Endodermal cell (in vitro differentiated cells): ENCODE measurements at regions not wholly inside any gene's neighbourhood (a gene's known extent, or its start where the extent isn't known, plus 50 kb on each side); places are given as distances from the start of the nearest gene placed in this dataset.

ENCODE experiments used
- DNase-seq: peaks from one replicate; pipeline ENCODE4 v3.0.0-alpha.2; 2017
- H3K27ac ChIP-seq: 2 replicates; pipeline ENCODE4 v1.5.1; 2013; ENCODE audit warnings: mild to moderate bottlenecking, low read depth, low read length, moderate library complexity
- H3K27me3 ChIP-seq: 2 replicates; pipeline ENCODE4 v1.6.1; 2013; ENCODE audit warnings: mild to moderate bottlenecking, low read length, moderate library complexity; ENCODE audit not compliant: insufficient read depth, control insufficient read depth, poor library complexity, severe bottlenecking
- H3K36me3 ChIP-seq: 2 replicates; pipeline ENCODE4 v1.7.0; 2013; ENCODE audit warnings: mild to moderate bottlenecking, low read length, moderate library complexity; ENCODE audit not compliant: control insufficient read depth, insufficient read depth
- H3K4me1 ChIP-seq: one replicate; pipeline ENCODE4 v1.7.0; 2013; ENCODE audit warnings: low read length; ENCODE audit not compliant: control insufficient read depth, insufficient read depth
- H3K4me3 ChIP-seq: 2 replicates; pipeline ENCODE4 v1.5.1; 2013; ENCODE audit warnings: mild to moderate bottlenecking, low read length, moderate library complexity
- H3K9ac ChIP-seq: 2 replicates; pipeline ENCODE4 v1.6.1; 2013; ENCODE audit warnings: mild to moderate bottlenecking, low read length, moderate library complexity; ENCODE audit not compliant: poor library complexity, severe bottlenecking; ENCODE audit errors: extremely low read depth
- H3K9me3 ChIP-seq: 2 replicates; pipeline ENCODE4 v1.6.1; 2013; ENCODE audit warnings: mild to moderate bottlenecking, low read length, moderate library complexity; ENCODE audit not compliant: control insufficient read depth
- H3K27ac Mint-ChIP-seq: 2 replicates; pipeline ENCODE4 v1.8.0; 2020; ENCODE audit warnings: mixed read lengths
- H3K27me3 Mint-ChIP-seq: 2 replicates; pipeline ENCODE4 v1.8.0; 2021; ENCODE audit warnings: mild to moderate bottlenecking, mixed read lengths; ENCODE audit not compliant: insufficient read depth
- H3K36me3 Mint-ChIP-seq: 2 replicates; pipeline ENCODE4 v1.8.0; 2020; ENCODE audit warnings: low read depth, mixed read lengths
- H3K4me1 Mint-ChIP-seq: 2 replicates; pipeline ENCODE4 v1.8.0; 2020; ENCODE audit warnings: mixed read lengths
- H3K4me3 Mint-ChIP-seq: 2 replicates; pipeline ENCODE4 v1.8.0; 2020; ENCODE audit warnings: mild to moderate bottlenecking, moderate library complexity, mixed read lengths
- H3K9me3 Mint-ChIP-seq: 2 replicates; pipeline ENCODE4 v1.8.0; 2020; ENCODE audit warnings: mild to moderate bottlenecking, mixed read lengths
- CTCF ChIP-seq: fragments of 200-600 bp; sonication (generic); conservative IDR thresholded peaks from 2 replicates; pipeline ENCODE4 v1.5.0; 2021; ENCODE audit warnings: antibody characterized with exemption, mild to moderate bottlenecking
- WGBS, 2 experiments: methylation state at CpG; one replicate each; pipeline versions ENCODE4 v1.1.5 to v1.1.7; 2013; ENCODE audit warnings: missing lambda C conversion rate in 2 of 2, mixed read lengths in 1 of 2; ENCODE audit not compliant: insufficient coverage in 1 of 2, insufficient read length in 1 of 2; 5-methylcytosine and 5-hydroxymethylcytosine counted together

GRCh38 chr1:43066578-43066977 is 105.5 kb downstream of the EBNA1BP2 start:
- no peak overlapping the region for H3K27ac ChIP-seq
- no peak overlapping the region for H3K9ac ChIP-seq
- no peak for TF ChIP-seq CTCF
- H3K36me3 Mint-ChIP-seq: no peaks in the 10 kb centered on the region
- WGBS, 2 experiments: 93 to 100% methylated on average over 2 to 9 of the region's 9 CpGs
- H3K9me3 Mint-ChIP-seq: no peaks in the 10 kb centered on the region
- no peak overlapping the region for H3K27ac Mint-ChIP-seq
- H3K9me3 ChIP-seq: no peaks in the 10 kb centered on the region
- peaks cover 21% of the 10 kb centered on the region for H3K4me1 Mint-ChIP-seq
- no peaks in the 10 kb centered on the region for H3K27me3 ChIP-seq
- DNase-seq: no peak
- H3K36me3 ChIP-seq: no peaks in the 10 kb centered on the region
- H3K4me3 Mint-ChIP-seq: no peak overlapping the region
- H3K4me1 ChIP-seq: no peaks in the 10 kb centered on the region
- no peak overlapping the region for H3K4me3 ChIP-seq
- peaks cover 13% of the 10 kb centered on the region for H3K27me3 Mint-ChIP-seq

GRCh38 chr1:43065616-43066399 is 106.3 kb downstream of the EBNA1BP2 start:
- DNase-seq: no peak
- H3K27ac Mint-ChIP-seq: no peak overlapping the region
- Histone ChIP-seq H3K4me1 (no peaks in the 10 kb centered on the region), H3K27me3 (no peaks in the 10 kb centered on the region), H3K36me3 (no peaks in the 10 kb centered on the region), H3K9ac (no peak overlapping the region), H3K4me3 (no peak overlapping the region), H3K9me3 (no peaks in the 10 kb centered on the region), H3K27ac (no peak overlapping the region)
- no peak for TF ChIP-seq CTCF
- H3K4me1 Mint-ChIP-seq: peaks cover 21% of the 10 kb centered on the region
- H3K36me3 Mint-ChIP-seq: no peaks in the 10 kb centered on the region
- 90 to 95% methylated on average over 7 to 12 of the region's 13 CpGs for WGBS, 2 experiments
- H3K9me3 Mint-ChIP-seq: no peaks in the 10 kb centered on the region
- peaks cover 13% of the 10 kb centered on the region for H3K27me3 Mint-ChIP-seq
- no peak overlapping the region for H3K4me3 Mint-ChIP-seq

- Histone ChIP-seq H3K27ac (no peak overlapping the region), H3K9me3 (no peaks in the 10 kb centered on the region), H3K4me3 (no peak overlapping the region), H3K27me3 (no peaks in the 10 kb centered on the region), H3K4me1 (no peaks in the 10 kb centered on the region), H3K36me3 (no peaks in the 10 kb centered on the region), H3K9ac (no peak overlapping the region)
- no peak overlapping the region for H3K27ac Mint-ChIP-seq
- peak; percentile 36 for DNase-seq
- H3K4me3 Mint-ChIP-seq: no peak overlapping the region
- WGBS, 2 experiments: 93 to 97% methylated on average over 4 to 5 of the region's 5 CpGs
- no peaks in the 10 kb centered on the region for H3K9me3 Mint-ChIP-seq
- no peak for TF ChIP-seq CTCF
- no peaks in the 10 kb centered on the region for H3K36me3 Mint-ChIP-seq
- H3K4me1 Mint-ChIP-seq: peaks cover 21% of the 10 kb centered on the region
- H3K27me3 Mint-ChIP-seq: peaks cover 13% of the 10 kb centered on the region
These were observed 106.5 kb upstream of the SLC2A1 start for GRCh38 chr1:43065191-43065590.
